ENCODE measurements at regions not wholly inside any gene's neighbourhood (a gene's known extent, or its start where the extent isn't known, plus 50 kb on each side); places are given as distances from the start of the nearest gene placed in this dataset.

DNA sequence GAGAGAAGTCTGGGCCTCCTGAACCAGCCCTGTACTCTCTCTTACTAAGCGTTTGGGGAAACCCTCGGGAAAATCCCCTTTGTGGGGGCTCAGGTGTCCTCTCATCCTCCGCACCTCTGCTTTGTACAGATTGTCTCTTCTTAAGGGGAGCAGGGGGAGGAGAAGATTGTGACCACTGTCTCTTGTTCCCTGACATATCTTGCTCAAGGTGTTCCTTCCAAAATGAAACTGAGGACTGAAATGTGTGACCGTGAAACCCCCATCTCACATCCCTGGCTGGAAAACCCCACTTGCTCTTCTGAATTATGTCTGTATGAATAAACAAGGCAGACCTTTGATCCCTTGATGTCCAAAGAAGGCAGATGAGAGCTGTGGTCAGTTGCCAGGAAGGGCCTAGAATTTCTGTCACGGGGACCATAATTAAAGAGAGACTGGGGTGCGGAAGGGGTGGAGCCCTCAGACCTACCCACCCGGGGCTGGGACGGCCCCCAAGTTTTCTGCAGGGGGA is 369.8 kb downstream of the AACS start:
- no peak for DNase-seq (ENCODE audit: low spot score)

DNA sequence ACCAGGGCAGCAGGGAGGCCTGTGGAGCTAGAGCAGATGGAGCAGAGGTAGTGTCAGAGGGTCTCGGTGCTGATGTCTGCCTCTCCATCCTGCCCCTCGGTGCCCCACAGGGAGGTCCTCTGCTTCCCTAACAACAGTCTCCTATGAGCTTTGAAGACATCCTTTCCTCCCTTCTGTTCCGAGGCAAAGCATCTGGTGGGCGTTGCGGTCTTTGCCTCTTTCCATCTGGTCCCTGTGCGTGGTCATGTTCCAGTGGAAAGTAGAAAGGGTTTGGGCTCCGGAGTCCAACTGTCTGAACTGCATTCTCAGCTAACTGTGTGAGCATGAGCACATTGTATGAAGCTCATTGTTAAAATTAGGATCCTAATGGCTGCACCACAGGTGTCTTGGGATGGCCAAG is 370.6 kb downstream of the AACS start:
- no peak for DNase-seq (ENCODE audit: low spot score)

DNA sequence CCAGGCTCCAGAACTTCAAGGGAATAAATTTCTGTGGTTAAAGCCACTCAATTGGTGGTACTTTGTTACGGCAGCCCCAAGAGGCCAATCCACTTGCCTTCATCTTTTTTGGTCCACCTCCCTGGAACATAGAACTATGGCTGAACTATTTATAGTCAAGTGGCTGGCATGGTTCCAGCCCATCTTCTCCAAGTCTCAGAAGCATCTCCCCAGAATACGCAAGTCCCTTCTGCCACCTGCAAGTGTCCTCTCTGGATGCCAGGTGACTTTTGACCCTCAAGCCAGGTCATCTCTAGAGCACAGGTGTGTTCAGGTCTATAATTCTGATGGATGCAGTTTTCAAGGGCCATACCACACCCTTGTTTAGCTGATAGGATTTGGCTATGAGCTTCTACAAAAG is 371.5 kb downstream of the AACS start:
- DNase-seq (ENCODE audit: low spot score) = no peak

DNA sequence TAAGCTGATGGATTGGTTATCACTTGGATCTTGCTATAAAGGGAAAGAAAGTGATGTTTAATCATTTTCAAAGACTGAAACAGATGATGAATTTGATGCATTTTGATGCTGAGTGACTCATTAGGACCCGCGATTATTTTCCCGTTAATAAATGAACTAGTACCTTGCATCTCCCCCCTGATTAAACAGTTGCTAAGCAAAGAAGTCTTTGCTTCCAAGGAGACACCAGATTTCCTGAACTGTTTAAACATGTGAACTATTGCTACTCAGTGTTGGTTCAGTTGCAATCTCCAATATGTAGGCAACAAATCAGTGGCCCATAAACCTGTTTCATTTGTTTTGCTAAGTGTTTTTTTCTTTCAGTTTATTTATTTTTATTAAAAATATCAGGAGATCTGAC is 375.2 kb downstream of the AACS start:
- DNase-seq (ENCODE audit: low spot score) = no peak

DNA sequence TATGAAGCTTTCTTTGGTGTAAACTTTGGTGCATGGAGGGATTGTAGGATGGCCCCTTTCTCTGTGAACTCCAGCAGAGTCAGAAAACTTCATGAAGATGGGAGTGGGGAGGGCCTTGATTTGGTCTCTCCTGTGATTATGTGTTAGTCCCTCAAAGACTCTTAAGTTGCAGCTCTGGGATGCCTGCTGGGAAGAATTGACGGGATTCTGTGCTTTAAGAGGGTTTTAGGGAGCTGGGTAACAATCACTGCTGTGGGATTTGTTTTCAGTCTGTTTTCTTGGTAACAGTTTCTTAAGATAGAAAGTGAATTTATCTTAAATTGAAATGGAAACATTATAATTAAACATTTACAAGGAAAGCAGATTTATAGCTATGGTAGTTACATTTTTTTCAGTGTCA is 378.1 kb downstream of the AACS start:
- DNase-seq (ENCODE audit: low spot score) = no peak

DNA sequence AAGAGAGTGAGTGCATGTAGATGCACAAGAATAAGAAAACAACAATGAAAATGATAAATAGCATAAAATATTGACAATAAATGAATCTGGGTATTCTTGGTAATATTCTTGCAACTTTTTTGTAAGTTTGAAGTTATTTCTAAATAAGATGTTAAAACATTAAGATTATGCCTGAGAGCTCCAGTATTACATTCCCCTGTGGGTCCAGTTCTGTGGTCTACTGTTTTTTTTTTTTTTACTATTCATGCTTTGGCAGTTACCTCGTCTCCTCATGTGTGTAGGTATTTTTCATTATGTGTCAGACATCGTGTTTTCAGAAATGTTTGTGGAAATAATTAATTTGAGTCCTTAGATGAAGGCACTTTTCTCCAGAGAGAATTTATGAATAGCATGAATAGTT is 386.2 kb downstream of the AACS start:
- no peak for DNase-seq (ENCODE audit: low spot score)

DNA sequence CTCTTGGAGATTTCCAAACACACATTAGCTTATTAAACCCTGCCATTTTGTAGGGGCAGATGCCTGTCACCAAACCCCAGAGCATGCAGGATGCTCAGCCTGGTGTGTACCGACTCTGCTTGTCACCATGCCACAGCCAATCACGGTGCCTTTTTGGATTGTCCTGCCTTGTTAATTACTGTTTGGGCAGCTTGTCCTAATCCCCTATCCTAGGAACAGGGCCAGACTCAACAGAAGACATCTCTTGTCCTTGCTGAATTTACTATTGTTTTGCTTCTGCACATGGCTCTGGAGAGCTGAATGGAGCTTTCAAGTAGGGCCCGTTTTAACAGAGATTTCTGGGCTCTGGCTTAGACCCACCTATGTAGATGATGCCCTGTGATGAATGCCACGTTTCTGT is 388.5 kb downstream of the AACS start:
- no peak for DNase-seq (ENCODE audit: low spot score)

DNA sequence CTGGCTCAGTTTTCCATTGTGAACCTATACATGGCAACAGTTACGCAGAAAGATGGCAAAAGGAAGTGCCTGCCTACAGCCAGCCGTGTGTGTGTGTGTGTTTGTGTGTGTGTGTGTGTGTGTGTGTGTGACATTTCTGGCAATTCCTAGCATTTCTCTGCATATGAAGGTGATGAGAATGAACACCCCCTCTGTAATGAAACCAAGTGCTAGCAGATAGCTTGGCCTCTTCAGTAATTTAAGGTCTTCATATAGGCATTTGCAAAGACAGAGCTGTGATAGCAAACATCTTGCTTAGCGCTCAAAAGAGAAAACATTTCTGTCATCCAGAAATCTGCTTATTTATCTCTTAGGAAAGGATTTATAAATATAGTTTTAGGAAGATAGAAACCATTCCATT is 389.1 kb downstream of the AACS start:
- DNase-seq (ENCODE audit: low spot score) = no peak

DNA sequence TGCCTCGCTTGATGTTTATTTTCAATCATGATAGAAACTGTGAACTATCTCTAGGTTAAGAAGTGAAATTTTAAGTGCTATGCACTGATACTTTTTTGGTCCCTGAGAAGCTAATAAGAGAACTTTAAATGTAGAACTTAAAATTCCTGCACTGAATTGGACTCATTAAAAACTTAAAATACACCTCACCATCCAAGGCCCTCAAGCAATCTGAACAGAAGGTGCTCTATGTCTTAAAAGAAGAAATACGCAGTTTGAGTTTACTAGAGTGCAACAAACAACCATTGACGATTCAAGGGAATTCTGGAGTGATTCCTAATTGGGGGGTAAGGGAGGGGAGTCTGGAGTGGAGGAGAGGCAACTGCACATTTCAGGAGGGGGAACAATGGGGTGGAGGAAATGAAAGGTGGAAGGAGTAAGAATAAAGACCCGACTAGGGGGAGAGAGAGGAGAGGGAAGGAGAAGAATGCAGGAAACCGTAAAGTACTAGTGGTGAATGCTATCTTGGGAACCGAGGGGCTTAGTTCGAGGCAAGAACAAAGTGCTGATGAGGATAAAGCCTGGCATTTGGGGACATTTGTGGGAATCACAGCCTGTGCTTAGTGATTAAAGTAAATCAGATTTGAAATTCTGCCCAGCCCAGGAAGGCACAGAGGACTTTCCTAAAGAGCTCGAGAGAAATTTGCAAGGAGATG is 389.7 kb downstream of the AACS start:
- DNase-seq (ENCODE audit: low spot score) = no peak

DNA sequence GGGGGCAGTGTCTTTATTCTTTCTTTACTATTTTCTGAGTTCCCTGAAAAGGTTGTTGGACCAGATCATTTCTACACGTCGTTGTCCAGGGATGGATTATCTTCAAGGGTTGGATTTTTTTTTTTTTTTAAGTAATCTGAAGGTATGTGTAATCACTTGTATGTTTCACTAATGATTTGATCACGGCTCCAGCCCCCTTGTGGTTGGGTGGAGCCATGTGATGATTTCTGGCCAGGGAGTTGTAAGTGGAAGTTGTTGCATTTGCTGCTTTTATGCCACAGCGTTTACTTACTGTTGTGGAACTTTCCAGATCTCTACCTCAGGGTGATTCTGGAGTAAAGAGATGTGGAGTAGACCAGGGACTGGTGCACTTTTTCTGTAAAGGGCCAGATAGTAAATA is 390.3 kb downstream of the AACS start:
- DNase-seq (ENCODE audit: low spot score) = no peak

DNA sequence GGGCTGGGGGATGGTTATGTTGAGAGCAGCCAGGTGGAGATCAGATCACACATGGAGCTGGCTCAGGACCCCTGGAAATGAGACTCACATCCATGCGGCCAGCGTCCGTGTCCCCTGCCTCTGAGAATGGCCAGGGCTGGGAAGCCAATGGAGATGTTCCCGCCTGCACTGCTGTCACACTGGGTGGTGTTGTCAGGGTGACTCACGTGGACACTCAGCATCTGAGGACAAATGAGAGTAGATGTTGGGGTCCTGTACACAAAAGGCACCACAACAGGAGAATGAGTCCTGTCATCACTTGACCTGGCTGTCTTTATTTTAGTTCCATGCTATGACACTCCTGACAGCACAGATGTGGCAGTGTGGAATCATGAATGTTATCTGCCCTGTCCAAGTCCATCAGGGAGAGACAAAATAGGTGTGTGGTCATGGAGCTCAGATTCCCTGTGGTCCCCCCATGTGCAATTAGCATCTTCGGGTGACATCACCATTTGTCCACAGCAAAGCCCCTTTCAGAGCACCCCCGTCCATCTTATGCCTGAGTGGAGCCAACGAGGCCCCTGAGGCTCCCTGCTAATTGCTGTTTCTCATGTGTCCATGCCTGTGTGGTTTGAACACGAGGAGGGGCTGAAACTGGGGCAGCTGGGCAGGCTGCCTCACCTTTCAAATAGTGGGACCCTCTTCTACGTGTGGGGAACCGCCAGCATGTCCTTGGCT is 393.5 kb downstream of the AACS start:
- DNase-seq (ENCODE audit: low spot score) = no peak

DNA sequence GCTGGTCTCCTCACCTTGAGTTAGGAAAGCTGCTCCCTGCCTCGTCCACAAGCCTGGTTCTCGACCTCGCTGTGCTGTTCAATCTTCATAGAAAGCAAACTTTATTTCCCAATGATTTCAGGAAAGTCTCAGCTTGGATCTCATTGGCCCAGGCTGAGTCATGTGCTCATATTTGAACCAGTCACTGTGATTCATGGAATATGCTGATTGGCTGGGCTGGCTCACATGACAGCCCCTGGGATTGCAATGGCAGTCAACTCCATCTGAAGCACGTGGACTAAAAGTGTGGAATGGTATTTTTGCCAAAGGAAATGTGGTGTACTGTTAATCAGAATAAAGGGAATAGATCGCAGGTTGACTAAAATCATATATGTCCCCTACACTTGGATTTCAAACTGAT is 396.6 kb downstream of the AACS start:
- DNase-seq (ENCODE audit: low spot score) = no peak

DNA sequence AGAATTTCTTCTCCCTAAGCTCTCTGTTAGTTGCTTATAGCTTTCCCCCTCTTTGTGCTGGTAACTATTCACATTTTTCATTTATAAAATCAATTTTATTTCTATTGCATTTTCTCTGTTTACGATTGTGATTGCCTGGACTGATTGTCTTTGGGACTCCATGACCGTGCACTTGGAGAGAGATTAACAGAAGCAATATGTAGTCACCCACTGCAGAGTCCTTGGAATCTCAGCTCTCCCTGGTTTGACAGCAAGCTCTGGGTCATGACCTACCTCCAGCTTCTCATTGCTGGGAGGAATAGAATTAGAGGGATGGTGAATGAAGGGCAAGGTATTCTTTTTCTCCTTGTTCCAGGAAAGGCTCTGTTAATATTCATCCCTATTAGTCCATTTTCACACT is 398.2 kb downstream of the AACS start:
- DNase-seq (ENCODE audit: low spot score) = no peak

DNA sequence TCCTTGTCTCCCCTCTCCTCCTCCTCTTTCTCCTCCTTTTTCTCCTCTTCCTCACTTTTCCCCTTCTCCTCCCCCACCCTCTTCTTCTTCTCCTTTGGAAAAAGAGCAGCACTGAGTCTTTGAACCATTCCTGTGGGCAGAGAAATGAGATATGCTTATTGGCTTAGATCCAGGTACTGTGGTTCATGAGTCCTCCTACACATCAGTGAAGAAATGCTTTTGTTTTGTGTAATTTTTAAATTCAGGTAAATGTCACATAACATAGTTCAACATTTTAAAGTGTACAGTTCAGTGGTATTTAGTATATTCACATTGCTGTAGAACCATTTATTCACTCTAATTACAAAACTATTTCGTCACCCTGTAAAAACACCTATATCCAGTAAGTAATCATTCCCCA is 402.1 kb downstream of the AACS start:
- no peak for DNase-seq (ENCODE audit: low spot score)

DNA sequence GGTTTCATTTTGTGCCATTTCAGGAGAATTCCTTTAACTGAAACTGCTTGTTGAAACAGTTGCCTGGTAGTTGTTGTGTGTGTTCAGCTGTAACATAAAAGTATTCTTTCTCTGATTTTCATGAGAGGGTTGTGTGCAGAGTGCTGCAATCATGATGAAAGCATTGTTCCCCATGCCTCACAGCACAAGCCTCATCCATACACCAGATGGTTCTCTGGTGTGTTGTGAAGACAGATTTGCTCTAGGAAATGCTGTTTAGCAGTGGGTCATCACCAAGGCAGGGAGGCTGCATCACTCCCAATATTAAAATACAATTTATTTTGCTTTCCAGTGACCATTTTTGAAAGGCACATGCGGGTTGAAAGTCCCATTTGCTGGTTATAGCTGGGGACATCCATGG is 404.4 kb downstream of the AACS start:
- DNase-seq (ENCODE audit: low spot score) = no peak

DNA sequence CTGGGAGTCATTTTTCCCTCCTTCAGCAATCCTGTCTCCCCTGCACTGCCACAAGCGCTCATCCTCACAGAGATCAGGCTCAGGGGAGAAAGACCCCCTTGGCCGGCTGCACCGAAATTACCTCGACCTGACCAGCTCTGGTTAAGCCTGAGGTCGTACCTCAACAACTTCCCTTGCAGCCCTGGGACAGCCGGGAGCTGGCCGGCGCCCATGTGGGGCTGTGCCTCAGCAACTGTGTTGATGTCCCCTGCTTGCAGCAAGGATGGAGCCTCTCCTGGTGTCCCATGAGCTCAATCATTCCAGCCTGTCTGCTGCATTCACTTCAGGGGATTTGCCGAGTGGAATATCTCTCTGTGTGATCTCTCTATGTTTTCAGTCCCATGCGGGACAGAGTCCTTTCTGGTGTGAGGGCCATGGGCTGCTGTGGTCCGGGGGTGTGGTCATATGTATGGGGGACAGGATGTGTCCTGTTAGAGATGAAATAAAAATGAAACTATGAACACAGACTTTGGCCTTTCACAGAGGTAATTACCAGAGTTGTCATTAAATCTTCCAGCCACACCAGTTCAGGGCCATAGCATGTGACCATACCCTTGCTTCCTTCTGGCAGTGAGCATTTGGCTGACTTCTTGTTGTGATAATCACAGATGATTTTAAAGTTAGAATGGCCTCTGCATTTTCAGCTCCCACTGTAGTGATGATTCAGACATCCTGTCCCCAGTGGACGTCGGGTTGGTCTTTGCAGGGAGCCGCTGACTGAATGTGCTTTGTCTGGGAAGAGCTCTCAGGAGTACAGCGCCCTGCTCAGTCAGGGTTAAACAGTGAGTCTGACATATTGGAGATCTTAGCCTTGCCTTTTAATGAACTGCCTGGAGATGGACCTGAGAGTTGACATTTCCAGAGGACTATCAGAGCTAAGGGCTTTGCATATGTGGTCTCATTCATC is 405.9 kb downstream of the AACS start:
- no peak for DNase-seq (ENCODE audit: low spot score)

DNA sequence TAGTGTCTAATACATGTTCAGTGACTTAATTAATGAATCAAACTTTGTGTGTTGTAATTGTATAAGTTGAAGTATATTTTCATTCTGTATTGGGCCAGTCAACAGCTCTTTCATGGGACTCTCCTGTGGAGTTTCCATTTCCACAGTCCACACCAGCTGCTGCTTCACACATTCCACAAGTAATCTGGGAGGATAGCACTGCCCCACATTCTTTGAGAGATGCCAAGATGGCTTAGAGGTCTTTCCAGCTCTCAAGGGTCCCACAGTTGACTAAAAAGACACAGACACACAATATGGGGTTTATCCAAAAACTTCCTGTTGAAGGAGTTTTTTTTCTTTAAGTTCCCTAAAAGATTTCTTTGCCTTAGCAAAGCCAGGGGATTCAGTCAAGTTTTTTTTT is 408.3 kb downstream of the AACS start:
- no peak for DNase-seq (ENCODE audit: low spot score)

DNA sequence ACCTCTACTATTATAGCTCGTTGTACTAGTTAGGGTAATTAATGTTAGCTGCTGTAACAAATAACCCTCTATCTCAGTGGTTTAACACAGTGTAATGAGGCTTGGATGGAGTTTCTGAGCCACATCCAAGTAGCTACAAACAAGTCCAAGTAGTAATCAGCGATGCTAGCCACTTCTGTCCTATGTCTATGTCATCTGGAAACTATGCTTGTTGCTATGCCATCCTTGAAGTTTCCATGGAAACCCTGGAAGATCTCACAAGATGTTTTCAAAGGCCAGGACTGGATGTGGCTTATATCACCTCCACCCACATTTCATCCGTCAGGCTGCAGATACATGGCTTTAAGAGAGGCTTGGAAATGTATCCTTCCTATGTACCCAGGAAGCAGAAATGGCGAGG is 422.1 kb downstream of the AACS start:
- no peak for DNase-seq (ENCODE audit: low spot score)

DNA sequence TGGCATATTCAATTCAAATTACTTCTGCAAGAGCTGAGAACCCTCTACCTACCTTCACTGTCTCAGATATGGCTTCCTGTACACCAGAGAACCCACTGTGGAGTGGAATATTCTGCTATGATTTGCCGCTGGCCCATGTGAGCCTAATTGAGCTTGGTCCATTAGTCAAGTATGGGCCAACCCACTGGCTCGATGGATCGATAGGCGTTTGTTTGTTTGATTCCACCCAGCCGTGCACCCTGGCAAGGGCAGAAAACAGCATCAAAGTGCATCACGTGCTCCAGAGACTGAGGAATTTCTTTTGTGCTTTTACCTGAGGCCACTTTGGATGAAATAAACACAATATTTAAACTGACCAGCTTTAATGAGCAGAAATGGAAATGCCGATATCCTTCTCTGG is 426.3 kb downstream of the AACS start:
- DNase-seq (ENCODE audit: low spot score) = no peak

DNA sequence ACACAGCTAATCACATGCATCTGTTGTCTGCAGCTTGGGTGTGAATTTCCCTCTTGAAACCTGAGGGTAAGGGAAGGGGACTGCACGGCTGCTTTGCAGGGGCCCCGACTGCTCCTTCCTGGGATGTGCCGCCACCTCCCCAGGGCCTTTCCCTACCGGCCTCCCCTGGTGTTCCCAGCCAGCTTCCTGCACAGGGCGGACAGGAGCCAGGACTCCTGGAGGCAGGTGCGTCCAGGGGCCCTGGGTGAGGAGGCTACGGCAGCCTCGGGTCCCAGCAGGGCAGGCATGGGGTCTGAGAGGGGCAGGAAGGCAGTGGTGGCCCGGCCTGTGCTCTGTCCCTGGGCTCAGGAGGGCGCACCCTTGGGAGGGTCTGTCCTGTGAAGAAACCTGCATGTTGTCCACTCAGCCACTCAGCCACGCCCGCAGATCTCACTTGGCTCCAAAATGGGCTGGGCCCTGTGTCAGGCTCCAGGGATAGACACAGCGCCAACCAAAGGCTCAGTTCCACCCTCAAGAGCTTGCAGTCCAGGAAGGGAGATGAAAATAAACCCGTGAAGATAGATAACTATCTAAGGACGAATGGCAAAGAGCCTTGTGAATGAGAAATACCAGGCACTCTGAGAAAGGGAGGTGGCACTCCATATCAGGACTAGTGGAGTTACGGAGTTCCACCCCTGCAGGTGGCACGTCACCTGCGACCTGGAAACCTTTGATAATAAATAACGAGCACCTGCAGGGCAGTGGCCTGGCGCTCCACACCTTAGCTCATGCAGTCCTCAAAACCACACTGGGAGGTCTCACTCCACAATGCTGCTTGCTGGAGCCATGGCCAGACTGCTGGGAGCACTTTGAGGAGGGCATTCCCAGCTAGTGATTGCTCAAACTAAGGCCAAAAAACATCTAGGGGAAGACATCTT is 427.4 kb downstream of the AACS start:
- DNase-seq (ENCODE audit: low spot score) = no peak

DNA sequence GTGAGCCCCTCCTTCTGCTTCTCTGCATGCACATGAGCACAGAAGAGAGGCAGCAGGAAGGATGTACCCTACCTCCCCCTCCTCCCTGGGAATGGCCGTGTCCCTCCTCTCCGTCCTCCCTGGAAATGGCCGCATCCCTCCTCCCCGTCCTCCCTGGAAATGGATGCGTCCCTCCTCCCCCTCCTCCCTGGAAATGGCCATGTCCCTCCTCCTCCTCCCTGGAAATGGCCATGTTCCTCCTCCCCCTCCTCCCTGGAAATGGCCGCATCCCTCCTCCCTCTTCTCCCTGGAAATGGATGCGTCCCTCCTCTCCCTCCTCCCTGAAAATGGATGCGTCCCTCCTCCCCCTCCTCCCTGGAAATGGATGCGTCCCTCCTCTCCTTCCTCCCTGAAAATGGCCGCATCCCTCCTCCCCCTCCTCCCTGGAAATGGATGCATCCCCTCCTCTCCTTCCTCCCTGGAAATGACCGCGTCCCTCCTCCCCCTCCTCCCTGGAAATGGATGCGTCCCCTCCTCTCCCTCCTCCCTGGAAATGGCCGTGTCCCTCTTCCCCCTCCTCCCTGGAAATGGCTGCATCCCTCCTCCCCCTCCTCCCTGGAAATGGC is 428.6 kb downstream of the AACS start:
- DNase-seq (ENCODE audit: low spot score) = no peak

Measured in AG08395 (cell line).